A673 (cell line): ENCODE measurements at regions not wholly inside any gene's neighbourhood (a gene's known extent, or its start where the extent isn't known, plus 50 kb on each side); places are given as distances from the start of the nearest gene placed in this dataset.

Experiments
- BruUV-seq: library from RNA; stranded (reverse); fragments of 400-500 nt; replicated peaks from 2 replicates; lab custom pipeline; 2021; lab: Mats Ljungman, UMichigan
- CTCF ChIA-PET: fragments of 300-600 bp; sonication (Branson Sonifier 250); formaldehyde crosslinking; loops from one replicate; lab custom pipeline; 2022; ENCODE audit warnings: antibody characterized with exemption; lab: Charles Lee
- POLR2A ChIA-PET: fragments of 300-600 bp; sonication (Branson Sonifier 250); formaldehyde crosslinking; loops from one replicate; lab custom pipeline; 2022; ENCODE audit warnings: antibody characterized with exemption; ENCODE audit not compliant: low non-redundant PET; lab: Charles Lee
- DNase-seq: peaks from one replicate; pipeline ENCODE4 v3.0.0-alpha.2; 2015; ENCODE audit warnings: low spot score
- H3K27ac ChIP-seq: fragments of 200-600 bp; sonication (generic); 2 replicates; pipeline ENCODE4 v1.5.1; 2016; ENCODE audit warnings: mixed run types, low read depth, mild to moderate bottlenecking, mixed read lengths, antibody characterized with exemption, low read length; ENCODE audit not compliant: poor library complexity, severe bottlenecking
- H3K27me3 ChIP-seq: fragments of 200-600 bp; sonication (generic); replicated peaks from 2 replicates; pipeline ENCODE4 v1.6.1; 2017; ENCODE audit warnings: mixed run types, low read depth, mild to moderate bottlenecking, mixed read lengths, antibody characterized with exemption, low read length; ENCODE audit not compliant: insufficient read depth, poor library complexity
- H3K36me3 ChIP-seq: fragments of 200-600 bp; sonication (generic); 2 replicates; pipeline ENCODE4 v1.6.1; 2016; ENCODE audit warnings: mixed run types, mild to moderate bottlenecking, mixed read lengths, antibody characterized with exemption, low read length; ENCODE audit not compliant: insufficient read depth, poor library complexity, severe bottlenecking
- H3K4me1 ChIP-seq: fragments of 200-600 bp; sonication (generic); 2 replicates; pipeline ENCODE4 v1.6.1; 2017; ENCODE audit warnings: mixed run types, mild to moderate bottlenecking, mixed read lengths, antibody characterized with exemption, low read length; ENCODE audit not compliant: insufficient read depth, poor library complexity, severe bottlenecking
- H3K4me3 ChIP-seq: fragments of 200-600 bp; sonication (generic); 2 replicates; pipeline ENCODE4 v1.5.1; 2016; ENCODE audit warnings: low read depth, mixed run types, mild to moderate bottlenecking, mixed read lengths, low read length; ENCODE audit not compliant: poor library complexity, severe bottlenecking
- H3K9me3 ChIP-seq: fragments of 200-600 bp; sonication (generic); 2 replicates; pipeline ENCODE4 v1.6.1; 2016; ENCODE audit warnings: mixed run types, low read depth, mild to moderate bottlenecking, mixed read lengths, antibody characterized with exemption, low read length; ENCODE audit not compliant: poor library complexity, severe bottlenecking
- CTCF ChIP-seq: fragments of 300-800, 200-600 bp; sonication (generic); conservative IDR thresholded peaks from 2 replicates; pipeline ENCODE4 v1.5.1; 2017; ENCODE audit warnings: low read depth, mild to moderate bottlenecking, antibody characterized with exemption, low read length, moderate library complexity, mixed read lengths
- EZH2 ChIP-seq: fragments of 200-600 bp; sonication (generic); IDR thresholded peaks from 2 replicates; pipeline ENCODE4 v1.6.1; 2017; ENCODE audit warnings: borderline replicate concordance, low read depth, mild to moderate bottlenecking, mixed read lengths, antibody characterized with exemption, low read length; ENCODE audit not compliant: poor library complexity, severe bottlenecking
- intact Hi-C: fragments of 100-400 bp; cut with micrococcal nuclease; formaldehyde crosslinking; loops from one replicate; pipeline ENCODE4 v1.10.0; 2022; ENCODE audit not compliant: unreplicated experiment

- ChIA-PET POLR2A (no interaction called here), CTCF (no interaction called here)
- no peak overlapping the region for H3K27ac ChIP-seq
- no peak overlapping the region for H3K4me3 ChIP-seq
- TF ChIP-seq EZH2 (no peak), CTCF (no peak)
- no peaks in the 10 kb centered on the region for H3K36me3 ChIP-seq
- no peaks in the 10 kb centered on the region for H3K9me3 ChIP-seq
- DNase-seq = no peak
- intact Hi-C loops = no loop called here
- BruUV-seq = no TSS peak
- no peaks in the 10 kb centered on the region for H3K4me1 ChIP-seq
- H3K27me3 ChIP-seq = peaks cover 26% of the 10 kb centered on the region
Measured at GRCh38 chr18:56492136-56492535, 146.3 kb downstream of the TXNL1 start.

GRCh38 chr18:56490942-56491341 lies 147.4 kb downstream of the TXNL1 start:
- Histone ChIP-seq H3K4me3 (no peak overlapping the region), H3K4me1 (no peaks in the 10 kb centered on the region), H3K27ac (no peak overlapping the region), H3K36me3 (no peaks in the 10 kb centered on the region), H3K27me3 (peaks cover 15% of the 10 kb centered on the region), H3K9me3 (no peaks in the 10 kb centered on the region)
- ChIA-PET POLR2A (no interaction called here), CTCF (no interaction called here)
- DNase-seq = no peak
- intact Hi-C loops = no loop called here
- TF ChIP-seq EZH2 (no peak), CTCF (no peak)
- no TSS peak for BruUV-seq

- POLR2A ChIA-PET = no interaction called here
- no peak for DNase-seq
- H3K4me1 ChIP-seq = no peaks in the 10 kb centered on the region
- H3K27ac ChIP-seq = no peak overlapping the region
- BruUV-seq = no TSS peak
- H3K27me3 ChIP-seq = peaks cover 11% of the 10 kb centered on the region
- CTCF ChIA-PET = no interaction called here
- intact Hi-C loops = no loop called here
- TF ChIP-seq EZH2 (no peak), CTCF (no peak)
- no peaks in the 10 kb centered on the region for H3K9me3 ChIP-seq
- H3K36me3 ChIP-seq = no peaks in the 10 kb centered on the region
- H3K4me3 ChIP-seq = no peak overlapping the region
Measured at GRCh38 chr18:56489893-56490292, 148.5 kb downstream of the TXNL1 start.
